HG02852 (cell line): ENCODE measurements at regions not wholly inside any gene's neighbourhood (a gene's known extent, or its start where the extent isn't known, plus 50 kb on each side); places are given as distances from the start of the nearest gene placed in this dataset.
"Not testable (repeated sequence)": the region's sequence is repeated elsewhere in the genome, so short reads cannot be mapped to it uniquely, and the experiment has no call there.

Experiments used
- ATAC-seq: cut with Tn5 transposase; IDR thresholded peaks from one replicate; pipeline ENCODE4 v1.9.1; 2021; ENCODE audit warnings: mild to moderate bottlenecking, moderate library complexity; ENCODE audit not compliant: unreplicated experiment

DNA sequence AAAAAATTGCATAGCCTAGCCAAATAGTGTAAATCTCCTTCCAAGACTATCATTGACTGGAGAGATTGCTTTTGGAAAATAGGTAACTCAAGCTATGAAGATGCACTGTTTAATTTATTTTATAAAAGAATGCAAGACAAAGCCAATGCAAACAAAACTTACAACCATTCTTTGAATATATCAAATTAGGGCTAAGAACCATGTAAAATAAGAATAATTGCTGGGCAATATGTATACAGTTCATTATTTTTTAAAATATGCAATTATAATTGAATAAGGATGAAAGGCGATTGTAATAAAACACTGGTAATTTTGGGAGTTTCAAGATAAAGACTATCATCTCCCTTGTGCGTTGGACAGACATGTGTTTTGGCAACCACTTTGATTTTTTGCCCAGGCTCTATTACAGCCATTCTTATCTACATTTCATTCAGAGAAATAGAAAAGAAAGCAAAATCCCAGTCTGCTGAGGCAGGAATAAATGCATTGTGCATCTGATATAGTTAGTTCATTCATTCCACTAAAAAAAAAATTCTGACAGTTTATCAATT lies 242.3 kb upstream of the ROBO1 start:
- no peak for ATAC-seq

DNA sequence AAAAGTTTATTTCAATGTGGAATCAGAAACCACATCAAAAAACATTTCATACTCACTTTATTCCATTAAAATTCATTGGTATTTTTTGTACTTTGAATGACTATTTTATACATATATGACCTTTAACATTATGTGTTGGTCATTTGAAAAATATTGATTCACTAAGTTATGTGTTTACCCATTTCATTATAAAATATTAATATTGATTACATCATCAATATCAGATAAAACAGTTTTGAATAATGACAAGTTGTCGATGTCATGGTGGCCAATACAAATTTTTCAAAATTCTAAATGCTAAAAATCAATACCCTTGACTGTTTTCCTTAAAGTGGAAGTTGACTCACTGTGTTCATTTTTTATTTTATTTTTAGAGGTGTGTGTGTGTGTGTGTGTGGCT lies 239.7 kb upstream of the ROBO1 start:
- no peak for ATAC-seq

DNA sequence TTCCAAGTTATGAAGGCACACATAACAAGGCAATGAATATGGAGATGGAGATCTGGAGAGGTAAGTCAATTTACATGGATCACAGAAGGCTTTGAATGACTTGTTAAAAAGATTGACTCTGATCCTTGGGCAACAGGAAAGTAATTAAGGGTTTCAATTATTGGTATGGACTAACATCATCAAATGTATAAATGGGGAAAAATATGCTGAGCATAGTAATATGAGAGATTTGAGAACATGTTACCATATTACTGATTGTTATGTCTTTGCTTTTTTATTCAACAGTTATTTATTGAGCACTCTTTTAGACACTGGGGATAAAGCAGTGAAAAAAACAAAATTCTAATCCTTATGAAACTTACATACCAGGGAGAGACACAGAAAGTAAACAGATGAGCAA lies 238.5 kb upstream of the ROBO1 start:
- ATAC-seq = no peak

DNA sequence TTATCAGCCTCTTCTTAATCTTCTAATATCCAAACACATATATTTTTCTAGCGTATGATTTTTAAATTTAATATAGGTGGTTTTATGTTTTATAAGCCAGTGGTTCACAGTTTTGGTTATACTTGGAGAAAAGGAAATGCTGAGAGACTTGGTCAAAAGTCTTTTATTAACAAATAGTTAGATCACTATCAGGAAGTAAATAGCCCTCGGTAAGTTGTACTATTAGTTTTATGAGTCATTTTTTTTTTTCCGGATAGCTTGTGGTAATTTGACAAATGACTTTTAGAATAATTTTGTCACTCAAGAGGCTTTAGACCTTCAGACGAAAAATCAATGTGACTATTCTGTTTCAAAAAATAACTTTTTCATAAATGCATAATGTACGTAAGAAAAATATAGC lies 232.2 kb upstream of the ROBO1 start:
- ATAC-seq = no peak

- no peak for ATAC-seq
These were observed 226.6 kb upstream of the ROBO1 start for GRCh38 chr3:79994397-79994796.

- ATAC-seq = no peak
These were observed 218.5 kb upstream of the ROBO1 start for GRCh38 chr3:79986338-79986737.

DNA sequence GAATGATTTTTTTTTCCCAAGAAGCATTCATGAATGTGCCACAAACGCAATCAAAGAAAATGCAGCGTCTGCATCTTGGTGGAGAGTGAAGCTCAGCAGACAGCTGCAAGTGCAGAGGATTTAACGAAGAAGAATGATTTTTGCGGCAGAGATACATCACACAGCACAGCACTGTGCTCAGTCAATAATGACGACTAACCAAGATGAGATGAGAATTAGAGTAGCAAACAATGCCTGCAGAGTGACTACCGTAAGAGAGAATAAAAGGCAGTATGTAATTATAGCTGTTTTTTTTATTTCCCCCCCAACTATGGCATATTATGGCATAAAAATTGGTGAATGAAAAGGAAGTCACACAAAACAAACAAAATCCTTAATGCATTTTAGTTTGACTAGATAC lies 218.0 kb upstream of the ROBO1 start:
- no peak for ATAC-seq

- no peak for ATAC-seq
These were observed 215.3 kb upstream of the ROBO1 start for GRCh38 chr3:79983118-79983517.

DNA sequence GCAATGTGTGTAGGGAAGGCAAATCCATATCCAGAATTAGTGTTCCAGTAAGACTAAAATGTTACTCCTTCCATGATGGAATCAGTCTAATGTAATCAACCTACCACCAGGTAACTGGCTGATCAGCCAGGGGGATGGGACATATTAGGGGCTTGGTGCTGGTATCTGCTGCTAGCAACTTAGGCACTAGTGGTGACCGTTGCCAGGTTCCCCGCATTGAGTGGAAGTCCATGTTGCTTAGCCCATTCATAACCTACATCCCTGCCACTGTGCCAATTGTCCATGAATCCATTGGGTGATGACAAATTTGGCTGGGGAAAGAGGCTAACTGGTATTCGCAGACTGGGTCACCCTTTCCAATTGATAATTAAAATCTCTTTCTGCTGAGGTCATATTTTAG lies 212.2 kb upstream of the ROBO1 start:
- no peak for ATAC-seq

- no peak for ATAC-seq
These were observed 208.7 kb upstream of the ROBO1 start for GRCh38 chr3:79976466-79976865.

- ATAC-seq = no peak
These were observed 206.3 kb upstream of the ROBO1 start for GRCh38 chr3:79973917-79974595.

- no peak for ATAC-seq
These were observed 205.7 kb upstream of the ROBO1 start for GRCh38 chr3:79973482-79973881.

- ATAC-seq = no peak
These were observed 200.6 kb upstream of the ROBO1 start for GRCh38 chr3:79968418-79968817.

GRCh38 chr3:79960594-79960993 lies 192.8 kb upstream of the ROBO1 start:
- ATAC-seq = no peak

DNA sequence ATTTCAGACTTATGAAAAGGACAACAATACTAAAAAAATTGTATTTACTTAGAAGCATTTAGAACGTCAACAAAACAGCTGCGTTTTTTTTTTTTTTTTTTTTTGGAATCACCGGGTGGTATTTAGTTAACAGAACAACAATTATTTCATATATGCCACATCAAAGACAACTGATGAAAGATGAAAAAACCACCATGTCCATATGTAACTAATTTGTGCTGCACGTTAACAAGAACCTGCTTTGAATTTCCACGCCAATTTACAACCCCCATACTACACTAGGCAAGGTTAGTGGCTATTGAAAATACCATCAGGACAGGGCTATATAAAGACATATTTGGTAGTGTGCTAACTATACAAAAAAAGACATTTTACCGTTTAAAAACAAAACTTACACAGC lies 189.3 kb upstream of the ROBO1 start:
- no peak for ATAC-seq

DNA sequence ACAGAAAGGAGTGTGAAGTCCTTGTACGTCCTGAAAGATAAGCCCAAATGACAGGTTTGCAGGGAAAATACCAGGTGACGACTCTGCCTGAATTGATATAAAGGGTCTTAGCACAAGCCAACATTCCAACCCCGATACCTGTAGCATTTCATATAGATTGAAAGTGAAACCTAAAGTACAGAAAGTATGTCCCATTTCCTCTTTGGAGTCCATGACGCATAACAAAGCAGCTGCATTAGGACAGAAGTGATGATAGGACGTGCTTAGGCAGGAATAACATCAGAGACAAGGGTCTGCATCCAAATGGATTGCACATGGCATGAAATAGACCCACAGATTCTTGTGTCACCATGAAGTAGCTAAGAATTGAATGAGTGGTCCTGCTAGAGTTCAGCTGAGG lies 187.0 kb upstream of the ROBO1 start:
- no peak for ATAC-seq

DNA sequence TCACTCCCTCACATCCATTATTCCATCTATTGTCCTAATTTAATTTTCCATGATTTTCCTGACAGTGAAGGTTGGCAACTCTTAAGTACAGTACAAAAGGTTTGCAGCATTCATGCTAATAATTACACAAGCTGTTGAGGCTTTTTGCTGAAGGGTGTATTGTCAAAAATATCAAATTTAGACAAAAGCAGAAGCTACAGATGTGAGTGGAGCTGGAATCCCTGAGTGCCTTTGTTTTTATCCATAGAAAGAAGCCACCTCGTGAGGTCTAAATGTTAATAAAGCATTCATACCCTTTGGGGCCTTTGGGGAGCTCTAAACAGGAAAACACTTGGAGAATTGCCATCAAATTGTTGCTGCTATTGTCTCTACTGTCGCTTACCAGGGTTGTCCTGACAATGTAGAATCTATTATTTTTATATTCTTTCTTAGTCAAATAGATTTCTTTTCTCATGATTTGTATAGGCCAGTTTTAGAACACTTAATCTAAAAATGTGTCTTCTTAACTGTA lies 185.8 kb upstream of the ROBO1 start:
- no peak for ATAC-seq

DNA sequence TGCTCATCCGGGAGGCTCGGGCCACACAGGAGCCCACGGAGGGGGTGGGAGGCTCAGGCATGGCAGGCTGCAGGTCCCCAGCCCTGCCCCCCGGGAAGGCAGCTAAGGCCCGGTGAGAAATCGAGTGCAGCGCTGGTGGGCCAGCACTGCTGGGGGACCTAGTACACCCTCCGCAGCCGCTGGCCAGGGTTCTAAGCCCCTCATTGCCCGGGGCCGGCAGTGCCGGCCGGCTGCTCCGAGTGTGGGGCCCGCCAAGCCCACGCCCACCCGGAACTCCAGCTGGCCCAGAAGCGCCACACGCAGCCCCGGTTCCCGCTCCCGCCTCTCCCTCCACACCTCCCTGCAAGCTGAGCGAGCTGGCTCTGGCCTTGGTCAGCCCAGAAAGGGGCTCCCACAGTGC lies 183.6 kb upstream of the ROBO1 start:
- ATAC-seq = not testable (repeated sequence)

- ATAC-seq = no peak
These were observed 180.2 kb upstream of the ROBO1 start for GRCh38 chr3:79947957-79948356.

DNA sequence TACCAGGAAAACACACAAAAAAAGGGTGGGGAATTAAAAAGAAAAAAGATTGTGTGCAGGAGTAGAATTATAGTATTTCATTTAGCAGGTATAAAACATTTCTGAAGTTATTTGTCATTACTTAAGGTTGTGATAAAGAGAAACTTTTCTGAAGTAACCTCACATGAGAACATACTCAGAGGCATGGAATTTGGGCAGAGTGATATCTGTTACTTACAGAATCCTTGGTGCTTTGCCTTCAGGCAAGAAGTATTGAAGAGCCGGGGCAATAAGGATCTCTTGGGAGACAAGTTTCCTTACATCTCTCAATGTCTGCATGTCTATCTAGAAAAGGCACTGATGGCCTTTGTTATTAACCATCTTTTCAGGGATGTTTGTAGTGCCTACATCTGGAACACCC lies 179.7 kb upstream of the ROBO1 start:
- no peak for ATAC-seq

- no peak for ATAC-seq
These were observed 169.8 kb upstream of the ROBO1 start for GRCh38 chr3:79937567-79937966.

GRCh38 chr3:79930196-79930595 lies 162.4 kb upstream of the ROBO1 start:
- ATAC-seq = no peak
